H1 (cell line): ENCODE measurements at regions not wholly inside any gene's neighbourhood (a gene's known extent, or its start where the extent isn't known, plus 50 kb on each side); places are given as distances from the start of the nearest gene placed in this dataset.

ENCODE experiments used
- CTCF ChIA-PET: fragments of 300-600 bp; sonication (Branson Sonifier 250); formaldehyde crosslinking; loops from one replicate; lab custom pipeline; 2021; ENCODE audit not compliant: partially characterized antibody; lab: Charles Lee
- POLR2A ChIA-PET: fragments of 300-600 bp; sonication (Branson Sonifier 250); formaldehyde crosslinking; loops from one replicate; lab custom pipeline; 2021; ENCODE audit warnings: inconsistent platforms; ENCODE audit not compliant: partially characterized antibody; lab: Charles Lee
- DNase-seq, 2 experiments: peaks; one replicate each; pipeline versions ENCODE4 v3.0.0 to v3.0.0-alpha.2; 2010 to 2022; ENCODE audit warnings: low spot score in 2 of 2, low read depth in 1 of 2, mixed read lengths in 1 of 2
- FAIRE-seq: peaks from 2 replicates; lab custom pipeline; 2011; peaks lifted over from hg19 to GRCh38; lab: Jason Lieb, UNC
- H2AFZ ChIP-seq: 2 replicates; pipeline ENCODE4 v1.8.1; 2012; ENCODE audit warnings: low read length, inconsistent platforms
- H2AK5ac ChIP-seq: 2 replicates; pipeline ENCODE4 v1.6.1; 2013; ENCODE audit warnings: low read depth, low read length
- H2BK120ac ChIP-seq: replicated peaks from 2 replicates; pipeline ENCODE3; 2013; ENCODE audit warnings: low read depth, low read length, inconsistent platforms
- H2BK12ac ChIP-seq: 2 replicates; pipeline ENCODE4 v1.6.1; 2013; ENCODE audit warnings: low read depth, low read length
- H2BK15ac ChIP-seq: 2 replicates; pipeline ENCODE4 v1.6.1; 2013; ENCODE audit warnings: low read length
- H2BK20ac ChIP-seq: 2 replicates; pipeline ENCODE4 v1.6.1; 2013; ENCODE audit warnings: low read length
- H2BK5ac ChIP-seq: 2 replicates; pipeline ENCODE4 v1.6.1; 2013; ENCODE audit warnings: low read depth, low read length
- H3K14ac ChIP-seq: 2 replicates; pipeline ENCODE4 v1.6.1; 2013; ENCODE audit warnings: inconsistent platforms; ENCODE audit not compliant: insufficient read length
- H3K18ac ChIP-seq: 2 replicates; pipeline ENCODE4 v1.6.1; 2013; ENCODE audit warnings: low read length; ENCODE audit errors: extremely low read depth
- H3K23ac ChIP-seq: 2 replicates; pipeline ENCODE4 v1.6.1; 2013; ENCODE audit warnings: inconsistent platforms; ENCODE audit not compliant: insufficient read length
- H3K23me2 ChIP-seq: 2 replicates; pipeline ENCODE4 v1.6.1; 2013; ENCODE audit warnings: low read depth, low read length
- H3K27ac ChIP-seq: 2 replicates; pipeline ENCODE4 v1.6.1; 2011; ENCODE audit warnings: low read depth, low read length, inconsistent platforms
- H3K27me3 ChIP-seq, 4 experiments: replicated peaks in 1 of 4; 1 replicate in 1 of 4; 2 replicates in 3 of 4; pipeline versions ENCODE4 v1.6.1 to v1.8.1; 2011 to 2013; ENCODE audit warnings: low read length in 3 of 4, mild to moderate bottlenecking in 3 of 4, inconsistent platforms in 2 of 4, mixed read lengths in 2 of 4, moderate library complexity in 1 of 4; ENCODE audit not compliant: control insufficient read depth in 3 of 4, insufficient read depth in 3 of 4; ENCODE audit errors: extremely low read depth in 1 of 4
- H3K36me3 ChIP-seq, 4 experiments: 2 replicates each; pipeline versions ENCODE4 v1.6.1 to v1.8.1; 2011 to 2013; ENCODE audit warnings: mild to moderate bottlenecking in 4 of 4, low read length in 3 of 4, moderate library complexity in 2 of 4, control low read depth in 1 of 4, inconsistent platforms in 1 of 4; ENCODE audit not compliant: insufficient read depth in 4 of 4, control insufficient read depth in 2 of 4
- H3K4ac ChIP-seq: replicated peaks from 2 replicates; pipeline ENCODE3; 2013; ENCODE audit warnings: low read length, low read depth, mixed read lengths, inconsistent platforms; ENCODE audit not compliant: insufficient read length
- H3K4me1 ChIP-seq, 4 experiments: replicated peaks in 1 of 4; 1 replicate in 1 of 4; 2 replicates in 3 of 4; pipeline versions ENCODE4 v1.6.1 to v1.8.1; 2011 to 2013; ENCODE audit warnings: low read length in 3 of 4, inconsistent platforms in 2 of 4, mixed read lengths in 1 of 4; ENCODE audit not compliant: insufficient read depth in 4 of 4, control insufficient read depth in 3 of 4
- H3K4me2 ChIP-seq, 2 experiments: 2 replicates each; pipeline versions ENCODE4 v1.6.1 to v1.8.1; 2011 to 2013; ENCODE audit warnings: low read depth in 2 of 2, low read length in 2 of 2, control low read depth in 1 of 2, inconsistent platforms in 1 of 2, mild to moderate bottlenecking in 1 of 2; ENCODE audit not compliant: insufficient read depth in 1 of 2
- H3K4me3 ChIP-seq, 4 experiments: fragments of 200-600, 300-600 bp in 1 of 4; sonication (generic), shearing (Covaris generic), sonication (Bioruptor Twin) in 1 of 4; 2 replicates each; pipeline versions ENCODE4 v1.5.1 to v1.8.1; 2011 to 2016; ENCODE audit warnings: low read length in 4 of 4, low read depth in 3 of 4, control low read depth in 2 of 4, inconsistent platforms in 2 of 4, mild to moderate bottlenecking in 2 of 4, mixed read lengths in 1 of 4, moderate library complexity in 1 of 4; ENCODE audit not compliant: insufficient read depth in 2 of 4; ENCODE audit errors: extremely low read depth in 1 of 4
- H3K56ac ChIP-seq: replicated peaks from 2 replicates; pipeline ENCODE3; 2013; ENCODE audit warnings: low read depth, mild to moderate bottlenecking, mixed read lengths, low read length, inconsistent platforms; ENCODE audit not compliant: insufficient read length
- H3K79me1 ChIP-seq: 2 replicates; pipeline ENCODE4 v1.6.1; 2013; ENCODE audit warnings: low read depth, low read length, control low read depth
- H3K79me2 ChIP-seq, 2 experiments: 2 replicates each; pipeline versions ENCODE4 v1.6.1 to v1.8.1; 2012 to 2013; ENCODE audit warnings: low read length in 2 of 2, mild to moderate bottlenecking in 2 of 2, inconsistent platforms in 1 of 2; ENCODE audit not compliant: insufficient read depth in 2 of 2, control insufficient read depth in 1 of 2
- H3K9ac ChIP-seq, 4 experiments: replicated peaks in 1 of 4; 1 replicate in 1 of 4; 2 replicates in 3 of 4; pipeline versions ENCODE4 v1.6.1 to v1.8.1; 2011 to 2013; ENCODE audit warnings: low read depth in 3 of 4, low read length in 3 of 4, control low read depth in 2 of 4, mild to moderate bottlenecking in 2 of 4, moderate library complexity in 2 of 4, inconsistent platforms in 1 of 4; ENCODE audit errors: extremely low read depth in 1 of 4
- H3K9me3 ChIP-seq, 2 experiments: 2 replicates each; pipeline versions ENCODE4 v1.6.1 to v1.8.1; 2012 to 2013; ENCODE audit warnings: mild to moderate bottlenecking in 2 of 2, moderate library complexity in 2 of 2, control low read depth in 1 of 2, inconsistent platforms in 1 of 2, low read depth in 1 of 2, low read length in 1 of 2, mixed read lengths in 1 of 2; ENCODE audit not compliant: insufficient read depth in 2 of 2
- H4K20me1 ChIP-seq, 2 experiments: replicated peaks in 1 of 2; 2 replicates each; pipeline versions ENCODE3 to v1.8.1; 2011 to 2013; ENCODE audit warnings: inconsistent platforms in 2 of 2, low read length in 2 of 2, mild to moderate bottlenecking in 1 of 2; ENCODE audit not compliant: insufficient read depth in 2 of 2, control insufficient read depth in 1 of 2
- H4K5ac ChIP-seq: 2 replicates; pipeline ENCODE4 v1.6.1; 2013; ENCODE audit warnings: low read length, low read depth, mixed read lengths, inconsistent platforms; ENCODE audit not compliant: insufficient read length
- H4K8ac ChIP-seq: 2 replicates; pipeline ENCODE4 v1.8.0; 2013; ENCODE audit warnings: mild to moderate bottlenecking, moderate library complexity, low read length, inconsistent platforms; ENCODE audit not compliant: insufficient read depth; ENCODE audit errors: extremely low read depth
- H4K91ac ChIP-seq: replicated peaks from 2 replicates; pipeline ENCODE3; 2013; ENCODE audit warnings: low read length, mixed read lengths, inconsistent platforms; ENCODE audit not compliant: insufficient read length
- ATF3 ChIP-seq: IDR thresholded peaks from 2 replicates; pipeline ENCODE4 v1.6.1; 2011; ENCODE audit warnings: low read depth, mild to moderate bottlenecking, low read length; ENCODE audit not compliant: insufficient read depth
- CBX5 ChIP-seq: fragments of 300-800, 300-1000 bp; sonication (generic); IDR thresholded peaks from 2 replicates; pipeline ENCODE4 v1.7.1; 2016; ENCODE audit warnings: antibody characterized with exemption, low read length, low read depth
- EGR1 ChIP-seq: IDR thresholded peaks from 2 replicates; pipeline ENCODE4 v1.6.1; 2011; ENCODE audit warnings: low read depth, low read length, borderline replicate concordance
- FOSL1 ChIP-seq: IDR thresholded peaks from 2 replicates; pipeline ENCODE4 v1.6.1; 2011; ENCODE audit warnings: mild to moderate bottlenecking, low read depth, low read length, moderate library complexity; ENCODE audit not compliant: insufficient read depth
- KDM1A ChIP-seq: fragments of 200-600, 300-600 bp; sonication (generic); IDR thresholded peaks from 2 replicates; pipeline ENCODE4 v1.7.1; 2016; ENCODE audit warnings: mild to moderate bottlenecking, low read length, borderline replicate concordance
- KDM4A ChIP-seq: IDR thresholded peaks from one replicate; pipeline ENCODE4 v1.7.1; 2012; ENCODE audit warnings: low read depth, mild to moderate bottlenecking, moderate library complexity, low read length, inconsistent platforms; ENCODE audit not compliant: severe bottlenecking
- NANOG ChIP-seq: IDR thresholded peaks from 2 replicates; pipeline ENCODE4 v1.6.1; 2011; ENCODE audit warnings: low read length, low read depth, mild to moderate bottlenecking, inconsistent platforms; ENCODE audit not compliant: insufficient read depth, poor library complexity, severe bottlenecking
- POLR2AphosphoS5 ChIP-seq: IDR thresholded peaks from 2 replicates; pipeline ENCODE4 v1.6.1; 2011; ENCODE audit warnings: low read depth, low read length
- SAP30 ChIP-seq: fragments of 300-600 bp; sonication (generic); IDR thresholded peaks from 2 replicates; pipeline ENCODE4 v1.7.1; 2012; ENCODE audit warnings: low read length, moderate library complexity, mild to moderate bottlenecking, inconsistent platforms; ENCODE audit not compliant: insufficient read depth, insufficient replicate concordance
- TCF12 ChIP-seq: IDR thresholded peaks from 2 replicates; pipeline ENCODE4 v1.6.1; 2011; ENCODE audit warnings: low read depth, mild to moderate bottlenecking, low read length
- WGBS, 2 experiments: shearing (Covaris generic) in 1 of 2; methylation state at CpG; one replicate each; pipeline versions ENCODE4 v1.1.6 to v1.1.7; 2013 to 2015; ENCODE audit warnings: low lambda C conversion rate in 2 of 2, mixed read lengths in 2 of 2, inconsistent platforms in 1 of 2, low coverage in 1 of 2, missing lambda C conversion rate in 1 of 2; ENCODE audit not compliant: insufficient replicate concordance in 2 of 2, insufficient coverage in 1 of 2, insufficient read length in 1 of 2; ENCODE audit errors: extremely low coverage in 1 of 2, missing lambda C conversion rate in 1 of 2; 5-methylcytosine and 5-hydroxymethylcytosine counted together
- TF ChIP-seq, protein P1 (sequence below): IDR thresholded peaks from 2 replicates; pipeline ENCODE4 v1.6.1; 2012; ENCODE audit warnings: inconsistent platforms

GRCh38 chr1:106889059-106889458, 167.4 kb upstream of the PRMT6 start:
- no peak overlapping the region for H2AFZ ChIP-seq
- H4K91ac ChIP-seq, result no peak overlapping the region
- no peak overlapping the region for H4K8ac ChIP-seq
- no peak overlapping the region for H2BK120ac ChIP-seq
- H3K79me2 ChIP-seq, result no peaks in the 10 kb centered on the region
- no peak for TF ChIP-seq SAP30
- no peak for TF ChIP-seq POLR2AphosphoS5
- TF ChIP-seq KDM4A, result no peak
- TF ChIP-seq ATF3, result no peak
- TF ChIP-seq EGR1, result no peak
- TF ChIP-seq CBX5, result no peak
- no peak for TF ChIP-seq FOSL1
- no peak for TF ChIP-seq TCF12
- TF ChIP-seq NANOG, result no peak
- TF ChIP-seq, protein P1, sequence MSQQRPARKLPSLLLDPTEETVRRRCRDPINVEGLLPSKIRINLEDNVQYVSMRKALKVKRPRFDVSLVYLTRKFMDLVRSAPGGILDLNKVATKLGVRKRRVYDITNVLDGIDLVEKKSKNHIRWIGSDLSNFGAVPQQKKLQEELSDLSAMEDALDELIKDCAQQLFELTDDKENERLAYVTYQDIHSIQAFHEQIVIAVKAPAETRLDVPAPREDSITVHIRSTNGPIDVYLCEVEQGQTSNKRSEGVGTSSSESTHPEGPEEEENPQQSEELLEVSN, result no peak
- TF ChIP-seq KDM1A, result no peak
- H2BK15ac ChIP-seq, result no peak overlapping the region
- no peaks in the 10 kb centered on the region for H3K36me3 ChIP-seq
- no peaks in the 10 kb centered on the region for H4K20me1 ChIP-seq
- no peak overlapping the region for H2AK5ac ChIP-seq
- ChIA-PET POLR2A (no interaction called here), CTCF (interaction anchor here (0.6 kb wide), 1 partner anchor 239 kb away, joined by 3 read pairs; no protein-coding TSS in a partner anchor)
- H2BK12ac ChIP-seq, result no peak overlapping the region
- WGBS, 2 experiments, result 77% methylated on average over 1 of the region's 1 CpG; no CpG with 5 or more reads in 1 of the 2 experiments
- no peaks in the 10 kb centered on the region for H3K79me1 ChIP-seq
- H4K5ac ChIP-seq, result no peak overlapping the region
- no peak overlapping the region for H3K27ac ChIP-seq
- H3K4ac ChIP-seq, result no peak overlapping the region
- H3K4me3 ChIP-seq, result no peak overlapping the region
- no peaks in the 10 kb centered on the region for H3K4me1 ChIP-seq
- H3K23ac ChIP-seq, result no peak overlapping the region
- H3K23me2 ChIP-seq, result no peaks in the 10 kb centered on the region
- no peak overlapping the region for H3K18ac ChIP-seq
- no peaks in the 10 kb centered on the region for H3K9me3 ChIP-seq
- H2BK20ac ChIP-seq, result no peak overlapping the region
- H3K4me2 ChIP-seq, result no peak overlapping the region
- no peak for FAIRE-seq
- H3K56ac ChIP-seq, result no peak overlapping the region
- H2BK5ac ChIP-seq, result no peak overlapping the region; the same call in 1 of the 2 replicates
- H3K14ac ChIP-seq, result no peak overlapping the region
- no peaks in the 10 kb centered on the region for H3K27me3 ChIP-seq
- DNase-seq, result no peak
- no peak overlapping the region for H3K9ac ChIP-seq
